Neuronal stem cell (in vitro differentiated cells): ENCODE measurements at regions not wholly inside any gene's neighbourhood (a gene's known extent, or its start where the extent isn't known, plus 50 kb on each side); places are given as distances from the start of the nearest gene placed in this dataset.

ENCODE experiments used
- DNase-seq: peaks from one replicate; pipeline ENCODE4 v3.0.0-alpha.2; 2013; ENCODE audit warnings: low spot score
- H2AFZ ChIP-seq: one replicate; pipeline ENCODE4 v1.6.1; 2013; ENCODE audit warnings: mild to moderate bottlenecking, low read length, inconsistent platforms
- H2AK5ac ChIP-seq: 2 replicates; pipeline ENCODE4 v1.6.1; 2013; ENCODE audit warnings: low read depth, mild to moderate bottlenecking, inconsistent platforms, low read length, moderate library complexity, mixed read lengths
- H2BK120ac ChIP-seq: 2 replicates; pipeline ENCODE4 v1.6.1; 2013; ENCODE audit warnings: low read depth, mild to moderate bottlenecking, inconsistent platforms, low read length, moderate library complexity, mixed read lengths
- H2BK12ac ChIP-seq: one replicate; pipeline ENCODE4 v1.6.1; 2013; ENCODE audit warnings: low read length, inconsistent platforms
- H2BK15ac ChIP-seq: 2 replicates; pipeline ENCODE4 v1.6.1; 2013; ENCODE audit warnings: mild to moderate bottlenecking, low read length, inconsistent platforms, mixed read lengths
- H2BK5ac ChIP-seq: one replicate; pipeline ENCODE4 v1.6.1; 2013; ENCODE audit warnings: inconsistent platforms, mild to moderate bottlenecking, low read length, moderate library complexity
- H3K14ac ChIP-seq: one replicate; pipeline ENCODE4 v1.6.1; 2013; ENCODE audit warnings: low read length, inconsistent platforms
- H3K18ac ChIP-seq: 2 replicates; pipeline ENCODE4 v1.6.1; 2013; ENCODE audit warnings: low read length, inconsistent platforms
- H3K23ac ChIP-seq: 2 replicates; pipeline ENCODE4 v1.6.1; 2013; ENCODE audit warnings: low read depth, mild to moderate bottlenecking, mixed read lengths, low read length, inconsistent platforms; ENCODE audit not compliant: poor library complexity
- H3K27ac ChIP-seq: replicated peaks from 3 replicates; pipeline ENCODE4 v1.5.1; 2013; ENCODE audit warnings: low read length, inconsistent platforms
- H3K27me3 ChIP-seq, 3 experiments: 2 replicates each; pipeline ENCODE4 v1.6.1; 2013; ENCODE audit warnings: low read length in 3 of 3, mild to moderate bottlenecking in 2 of 3, inconsistent platforms in 1 of 3, low read depth in 1 of 3, mixed read lengths in 1 of 3, moderate library complexity in 1 of 3; ENCODE audit not compliant: control insufficient read depth in 3 of 3, insufficient read depth in 3 of 3
- H3K36me3 ChIP-seq, 2 donors: replicated peaks in 1 of 2; 2 replicates each; pipeline ENCODE4 v1.6.1; 2013; ENCODE audit warnings: low read length in 2 of 2; ENCODE audit not compliant: control insufficient read depth in 2 of 2, insufficient read depth in 2 of 2
- H3K4ac ChIP-seq: 2 replicates; pipeline ENCODE4 v1.6.1; 2013; ENCODE audit warnings: inconsistent platforms, mild to moderate bottlenecking, low read length, moderate library complexity
- H3K4me1 ChIP-seq, 2 donors: 1 replicate in 1 of 2; 2 replicates in 1 of 2; pipeline ENCODE4 v1.6.1; 2013; ENCODE audit warnings: low read length in 2 of 2, low read depth in 1 of 2; ENCODE audit not compliant: control insufficient read depth in 2 of 2, insufficient read depth in 1 of 2
- H3K4me2 ChIP-seq: one replicate; pipeline ENCODE4 v1.6.1; 2013; ENCODE audit warnings: mild to moderate bottlenecking, low read length, inconsistent platforms; ENCODE audit not compliant: insufficient read depth, poor library complexity, severe bottlenecking
- H3K4me3 ChIP-seq, 2 donors: 2 replicates each; pipeline ENCODE4 v1.5.1; 2013; ENCODE audit warnings: low read length in 2 of 2, mild to moderate bottlenecking in 2 of 2, inconsistent platforms in 1 of 2, moderate library complexity in 1 of 2
- H3K79me1 ChIP-seq: one replicate; pipeline ENCODE4 v1.6.1; 2013; ENCODE audit warnings: low read depth, mild to moderate bottlenecking, inconsistent platforms, low read length, moderate library complexity
- H3K9ac ChIP-seq: one replicate; pipeline ENCODE4 v1.6.1; 2013; ENCODE audit warnings: mild to moderate bottlenecking, low read depth, low read length, inconsistent platforms; ENCODE audit not compliant: poor library complexity
- H3K9me3 ChIP-seq, 2 donors: replicated peaks in 1 of 2; 2 replicates each; pipeline versions ENCODE3 to v1.6.1; 2013; ENCODE audit warnings: low read length in 2 of 2, mild to moderate bottlenecking in 2 of 2, inconsistent platforms in 1 of 2, low read depth in 1 of 2, mixed read lengths in 1 of 2, moderate library complexity in 1 of 2; ENCODE audit not compliant: control insufficient read depth in 2 of 2, insufficient read depth in 1 of 2
- H4K8ac ChIP-seq: one replicate; pipeline ENCODE4 v1.6.1; 2013; ENCODE audit warnings: low read depth, mild to moderate bottlenecking, inconsistent platforms, low read length, moderate library complexity
- H4K91ac ChIP-seq: one replicate; pipeline ENCODE4 v1.6.1; 2013; ENCODE audit warnings: low read length, low read depth, mild to moderate bottlenecking, inconsistent platforms; ENCODE audit not compliant: poor library complexity
- WGBS, 2 donors: extraction: QIAGEN DNeasy Blood & Tissue Kit; methylation state at CpG; one replicate each; pipeline ENCODE4 v1.1.7; 2013; ENCODE audit warnings: missing lambda C conversion rate in 2 of 2, mixed read lengths in 1 of 2; ENCODE audit not compliant: insufficient read length in 2 of 2, insufficient replicate concordance in 1 of 2; ENCODE audit errors: extremely low coverage in 2 of 2; 5-methylcytosine and 5-hydroxymethylcytosine counted together

- no peak overlapping the region for H3K4me2 ChIP-seq
- peaks cover 0 to 2% of the 10 kb centered on the region in 2 donors for H3K9me3 ChIP-seq
- no peak overlapping the region for H2BK120ac ChIP-seq
- H3K23ac ChIP-seq: no peak overlapping the region
- H3K9ac ChIP-seq: no peak overlapping the region
- H2AK5ac ChIP-seq: no peak overlapping the region
- no peak overlapping the region for H3K18ac ChIP-seq
- no peak overlapping the region for H3K4me3 ChIP-seq
- H2BK15ac ChIP-seq: no peak overlapping the region
- no peak overlapping the region for H3K14ac ChIP-seq
- H3K4me1 ChIP-seq: peaks cover 2 to 15% of the 10 kb centered on the region in 2 donors
- H2BK12ac ChIP-seq: no peak overlapping the region
- H4K91ac ChIP-seq: no peak overlapping the region
- no peaks in the 10 kb centered on the region for H3K36me3 ChIP-seq
- H2BK5ac ChIP-seq: no peak overlapping the region
- DNase-seq: no peak
- H3K27me3 ChIP-seq: peaks cover 0 to 2% (median 0%) of the 10 kb centered on the region in 3 experiments
- H3K79me1 ChIP-seq: no peaks in the 10 kb centered on the region
- no peak overlapping the region for H3K4ac ChIP-seq
- WGBS, 2 donors: no CpG with 5 or more reads among the region's 7 CpGs
- no peak overlapping the region for H2AFZ ChIP-seq
- no peak overlapping the region for H3K27ac ChIP-seq
- H4K8ac ChIP-seq: no peak overlapping the region
Measured at GRCh38 chr1:34653110-34653509, 101.7 kb upstream of the GJB5 start.

GRCh38 chr1:34655206-34655874 lies 99.5 kb upstream of the GJB5 start:
- H3K79me1 ChIP-seq: no peaks in the 10 kb centered on the region
- DNase-seq: no peak
- no peak overlapping the region for H4K91ac ChIP-seq
- H2AFZ ChIP-seq: no peak overlapping the region
- H3K23ac ChIP-seq: no peak overlapping the region
- WGBS, 2 donors: no CpG with 5 or more reads among the region's 4 CpGs
- no peak overlapping the region for H2BK15ac ChIP-seq
- H3K4ac ChIP-seq: no peak overlapping the region
- no peak overlapping the region for H2BK12ac ChIP-seq
- H2BK5ac ChIP-seq: no peak overlapping the region
- peaks cover 0 to 2% of the 10 kb centered on the region in 2 donors for H3K9me3 ChIP-seq
- H3K4me1 ChIP-seq: peaks cover 2 to 15% of the 10 kb centered on the region in 2 donors
- peaks cover 0 to 4% (median 0%) of the 10 kb centered on the region in 3 experiments for H3K27me3 ChIP-seq
- H3K4me2 ChIP-seq: no peak overlapping the region
- no peak overlapping the region for H3K27ac ChIP-seq
- H3K4me3 ChIP-seq: no peak overlapping the region
- no peak overlapping the region for H2BK120ac ChIP-seq
- no peak overlapping the region for H2AK5ac ChIP-seq
- H3K36me3 ChIP-seq: no peaks in the 10 kb centered on the region
- no peak overlapping the region for H3K14ac ChIP-seq
- H3K18ac ChIP-seq: no peak overlapping the region
- no peak overlapping the region for H3K9ac ChIP-seq
- H4K8ac ChIP-seq: no peak overlapping the region

- Histone ChIP-seq H3K27ac (no peak overlapping the region), H3K9me3 (peaks cover 0 to 2% of the 10 kb centered on the region in 2 donors), H4K91ac (no peak overlapping the region), H4K8ac (no peak overlapping the region), H3K4ac (no peak overlapping the region), H2AFZ (no peak overlapping the region), H2AK5ac (no peak overlapping the region), H3K23ac (no peak overlapping the region), H2BK12ac (no peak overlapping the region), H2BK15ac (no peak overlapping the region), H3K4me3 (no peak overlapping the region), H2BK120ac (no peak overlapping the region), H3K36me3 (no peaks in the 10 kb centered on the region), H3K18ac (no peak overlapping the region), H3K14ac (no peak overlapping the region), H3K79me1 (no peaks in the 10 kb centered on the region), H3K27me3 (peaks cover 0 to 4% (median 0%) of the 10 kb centered on the region in 3 experiments), H3K9ac (no peak overlapping the region), H2BK5ac (no peak overlapping the region), H3K4me1 (peaks cover 2 to 15% of the 10 kb centered on the region in 2 donors), H3K4me2 (no peak overlapping the region)
- no CpG with 5 or more reads among the region's 4 CpGs for WGBS, 2 donors
- DNase-seq: no peak
Measured at GRCh38 chr1:34655875-34656240, 99.0 kb upstream of the GJB5 start.

- peaks cover 2 to 15% of the 10 kb centered on the region in 2 donors for H3K4me1 ChIP-seq
- no peak overlapping the region for H2BK12ac ChIP-seq
- H3K18ac ChIP-seq: no peak overlapping the region
- H2AFZ ChIP-seq: no peak overlapping the region
- no peak overlapping the region for H3K9ac ChIP-seq
- peaks cover 0 to 2% of the 10 kb centered on the region in 2 donors for H3K9me3 ChIP-seq
- H4K8ac ChIP-seq: no peak overlapping the region
- no peak overlapping the region for H3K27ac ChIP-seq
- H2BK15ac ChIP-seq: no peak overlapping the region
- no peak overlapping the region for H2BK5ac ChIP-seq
- DNase-seq: no peak
- no peak overlapping the region for H4K91ac ChIP-seq
- H3K79me1 ChIP-seq: no peaks in the 10 kb centered on the region
- H3K27me3 ChIP-seq: peaks cover 0 to 4% (median 0%) of the 10 kb centered on the region in 3 experiments
- no CpG with 5 or more reads among the region's 3 CpGs for WGBS, 2 donors
- no peak overlapping the region for H3K4ac ChIP-seq
- H2AK5ac ChIP-seq: no peak overlapping the region
- H3K4me2 ChIP-seq: no peak overlapping the region
- H2BK120ac ChIP-seq: no peak overlapping the region
- no peak overlapping the region for H3K4me3 ChIP-seq
- H3K36me3 ChIP-seq: no peaks in the 10 kb centered on the region
- no peak overlapping the region for H3K14ac ChIP-seq
- no peak overlapping the region for H3K23ac ChIP-seq
Measured at GRCh38 chr1:34656299-34656698, 98.5 kb upstream of the GJB5 start.
